NB4 (cell line): ENCODE measurements at regions not wholly inside any gene's neighbourhood (a gene's known extent, or its start where the extent isn't known, plus 50 kb on each side); places are given as distances from the start of the nearest gene placed in this dataset.

Experiments
- CTCF ChIP-seq: IDR thresholded peaks from one replicate; pipeline ENCODE4 v1.5.1; 2012; ENCODE audit warnings: low read depth, low read length
- POLR2A ChIP-seq: IDR thresholded peaks from 2 replicates; pipeline ENCODE4 v1.6.1; 2011; ENCODE audit warnings: mild to moderate bottlenecking; ENCODE audit not compliant: insufficient read length; ENCODE audit errors: extremely low read depth

DNA sequence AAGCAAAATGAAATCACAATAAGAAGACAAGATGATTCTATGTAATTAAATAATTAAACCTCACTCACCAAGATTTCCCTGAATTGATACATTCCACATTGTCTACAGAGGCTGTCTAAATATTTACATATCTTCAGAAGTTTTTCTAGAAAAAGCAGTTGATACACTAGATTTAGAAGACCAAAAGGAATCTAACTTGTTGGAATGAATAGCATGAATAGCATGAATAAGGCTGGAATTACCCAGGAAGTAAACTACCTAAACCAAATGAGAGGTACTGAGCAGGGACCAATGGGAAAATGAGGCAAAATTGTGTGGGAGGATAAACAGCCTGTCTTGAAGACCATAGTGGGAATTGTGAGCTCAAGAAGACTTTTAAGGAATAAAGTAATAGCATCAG is 479.7 kb downstream of the TXNL1 start:
- TF ChIP-seq CTCF (no peak), POLR2A (no peak)
